EH (cell line): ENCODE measurements at regions not wholly inside any gene's neighbourhood (a gene's known extent, or its start where the extent isn't known, plus 50 kb on each side); places are given as distances from the start of the nearest gene placed in this dataset.
"Not testable (repeated sequence)": the region's sequence is repeated elsewhere in the genome, so short reads cannot be mapped to it uniquely, and the experiment has no call there.

Experiments used
- DNase-seq: peaks from one replicate; pipeline ENCODE4 v3.0.0-alpha.2; 2015; ENCODE audit warnings: low read depth

GRCh38 chr2:54031288-54031687 is 60.5 kb upstream of the PSME4 start:
- not testable (repeated sequence) for DNase-seq

- no peak for DNase-seq
Measured at GRCh38 chr2:54030806-54031205, 60.0 kb upstream of the PSME4 start.

DNA sequence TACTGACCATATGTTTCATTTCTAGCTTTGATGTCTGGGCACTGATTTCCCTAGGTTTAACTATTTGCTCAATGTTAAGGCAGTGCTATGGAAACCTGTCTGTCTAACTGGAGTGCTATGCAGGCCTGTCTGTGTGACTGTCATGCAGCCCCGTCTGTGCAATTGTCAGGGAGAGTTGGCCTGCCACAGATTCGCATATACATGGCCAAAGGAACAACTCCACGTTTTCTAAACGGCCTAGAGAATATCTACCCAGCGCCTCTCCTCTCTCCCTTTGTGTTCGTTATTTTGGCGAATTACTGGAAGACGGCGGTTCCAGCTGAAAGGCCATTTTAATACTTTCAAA is 59.6 kb upstream of the PSME4 start:
- no peak for DNase-seq

GRCh38 chr2:54029721-54030395 is 59.1 kb upstream of the PSME4 start:
- no peak for DNase-seq

DNA sequence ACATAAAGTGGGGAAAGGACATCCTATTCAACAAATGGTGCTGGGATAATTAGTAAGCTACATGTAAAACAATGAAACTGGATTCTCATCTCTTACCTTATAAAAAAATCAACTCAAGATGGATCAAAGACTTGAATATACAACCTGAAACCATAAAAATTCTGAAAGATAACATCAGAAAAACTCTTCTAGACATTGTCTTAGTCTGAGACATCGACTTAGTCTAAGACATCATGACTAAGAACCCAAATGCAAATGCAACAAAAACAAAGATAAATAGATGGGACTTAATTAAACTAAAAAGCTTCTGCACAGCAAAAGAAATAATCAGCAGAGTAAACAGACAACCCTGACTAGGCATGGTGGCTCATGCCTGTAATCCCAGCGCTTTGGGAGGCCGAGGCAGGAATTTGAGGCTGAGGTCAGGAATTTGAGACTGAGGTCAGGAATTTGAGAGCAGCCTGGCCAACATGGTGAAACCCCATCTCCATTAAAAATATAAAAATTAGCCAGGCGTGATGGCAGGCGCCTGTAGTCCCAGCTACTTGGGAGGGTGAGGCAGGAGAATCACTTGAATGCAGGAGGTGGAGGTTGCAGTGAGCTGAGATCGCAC is 54.8 kb upstream of the PSME4 start:
- DNase-seq = not testable (repeated sequence)

DNA sequence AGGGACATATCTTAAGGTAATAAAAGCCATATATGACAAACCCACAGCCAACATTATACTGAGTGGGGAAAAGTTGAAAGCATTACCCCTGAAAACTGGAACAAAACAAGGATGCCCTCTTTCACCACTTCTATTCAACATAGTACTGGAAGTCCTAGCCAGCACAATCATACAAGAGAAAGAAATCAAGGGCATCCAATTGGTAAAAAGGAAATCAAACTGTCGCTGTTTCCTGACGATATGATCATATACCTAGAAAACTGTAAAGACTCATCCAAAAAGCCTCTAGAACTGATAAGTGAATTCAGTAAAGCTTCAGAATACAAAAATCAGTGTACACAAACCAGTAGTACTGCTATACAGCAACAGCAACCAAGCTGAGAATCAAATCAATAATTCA is 53.8 kb upstream of the PSME4 start:
- no peak for DNase-seq

GRCh38 chr2:54021702-54022101 is 50.9 kb upstream of the PSME4 start:
- DNase-seq = no peak

- DNase-seq = no peak
Measured at GRCh38 chr2:54020793-54021414, 50.1 kb upstream of the PSME4 start.
